Left kidney (tissue), 1 donor: ENCODE measurements at regions not wholly inside any gene's neighbourhood (a gene's known extent, or its start where the extent isn't known, plus 50 kb on each side); places are given as distances from the start of the nearest gene placed in this dataset.

ENCODE experiments used
- DNase-seq: peaks from one replicate; pipeline ENCODE4 v3.0.0-alpha.2; 2013

DNA sequence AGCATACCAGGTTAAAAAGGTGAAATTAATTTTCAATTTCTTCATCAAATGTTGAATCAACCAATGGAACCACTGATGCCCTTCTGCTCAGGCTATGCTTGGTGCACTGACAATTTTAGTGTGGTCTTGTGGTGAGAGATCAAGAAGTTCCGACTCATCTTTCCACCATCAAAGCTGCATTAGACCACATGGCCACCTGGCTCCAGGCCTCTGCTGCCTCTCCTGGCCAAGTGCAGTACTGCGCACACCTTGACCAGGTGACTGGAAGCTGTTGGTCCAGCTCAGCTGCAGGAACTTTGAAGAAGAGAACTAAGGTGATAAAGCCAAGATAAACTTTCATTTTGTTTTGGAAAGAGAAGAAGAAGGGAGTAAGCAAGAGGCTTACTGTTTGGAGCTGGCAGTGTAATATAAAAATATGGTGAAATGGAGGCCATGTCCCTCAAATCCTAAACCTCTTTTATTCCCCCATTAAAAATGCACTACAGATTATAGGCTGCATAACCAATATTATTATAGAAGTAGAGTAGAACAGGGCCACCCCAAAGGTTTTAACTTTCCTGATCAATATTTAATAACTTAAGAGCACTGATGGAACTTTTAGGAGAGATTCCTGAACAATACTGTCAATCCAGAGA, 315.5 kb upstream of the C9orf72 start:
- no peak for DNase-seq

DNA sequence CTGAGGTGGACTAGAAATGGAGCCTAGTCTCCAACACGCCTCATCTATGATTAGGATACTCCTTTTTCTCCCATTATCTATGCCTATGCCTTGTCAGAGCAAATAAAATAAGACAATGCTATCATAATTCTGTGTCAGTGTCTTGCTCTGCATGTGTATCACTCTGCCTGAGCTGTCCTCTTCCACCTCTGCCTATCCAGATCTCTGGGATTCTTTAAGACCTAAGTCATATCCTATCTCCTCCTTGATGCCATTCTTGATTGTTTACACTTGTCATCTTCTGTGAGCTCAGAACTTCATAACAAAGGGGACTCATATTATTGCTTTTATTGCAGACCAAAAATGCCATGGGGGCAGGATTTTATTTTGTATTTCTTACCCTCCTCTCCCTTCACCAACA, 351.2 kb upstream of the C9orf72 start:
- no peak for DNase-seq

DNA sequence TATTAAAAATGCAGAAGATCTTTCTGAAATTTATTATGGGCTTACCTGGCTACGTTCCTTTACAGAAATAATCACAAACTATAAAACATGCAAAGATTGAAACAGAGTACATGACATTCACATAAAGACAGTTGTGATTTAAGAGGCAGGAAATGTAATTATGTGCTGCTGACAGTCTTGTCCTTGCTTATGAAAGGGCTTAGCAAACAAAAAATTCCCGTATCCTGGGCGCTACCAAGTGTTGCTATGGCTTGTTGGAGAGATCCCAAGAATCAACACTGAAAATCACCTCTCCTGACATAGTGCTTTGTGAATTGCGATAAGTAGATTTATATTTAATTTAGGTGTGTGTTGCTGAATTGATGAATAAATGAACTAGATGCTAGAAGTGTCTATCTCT, 352.5 kb upstream of the C9orf72 start:
- DNase-seq: no peak

DNA sequence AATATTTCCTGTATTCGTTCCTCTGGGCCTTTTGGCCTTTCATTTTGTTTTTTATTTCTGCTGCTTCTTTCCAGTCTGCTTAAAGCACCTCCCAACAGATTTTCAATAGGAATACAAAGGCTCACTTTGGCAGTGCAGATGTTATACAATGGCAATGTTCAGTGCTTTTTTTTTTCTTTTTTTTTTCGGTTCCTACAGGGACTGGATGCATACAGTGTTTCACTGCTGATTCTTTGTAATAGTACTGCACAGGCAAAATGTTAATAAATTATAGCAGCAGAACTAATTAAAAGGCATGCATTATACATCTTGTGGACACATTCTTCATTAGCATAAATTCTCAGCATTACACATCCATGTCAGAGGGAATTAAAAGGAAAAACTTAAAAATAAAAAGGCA, 356.6 kb upstream of the C9orf72 start:
- DNase-seq: no peak

DNA sequence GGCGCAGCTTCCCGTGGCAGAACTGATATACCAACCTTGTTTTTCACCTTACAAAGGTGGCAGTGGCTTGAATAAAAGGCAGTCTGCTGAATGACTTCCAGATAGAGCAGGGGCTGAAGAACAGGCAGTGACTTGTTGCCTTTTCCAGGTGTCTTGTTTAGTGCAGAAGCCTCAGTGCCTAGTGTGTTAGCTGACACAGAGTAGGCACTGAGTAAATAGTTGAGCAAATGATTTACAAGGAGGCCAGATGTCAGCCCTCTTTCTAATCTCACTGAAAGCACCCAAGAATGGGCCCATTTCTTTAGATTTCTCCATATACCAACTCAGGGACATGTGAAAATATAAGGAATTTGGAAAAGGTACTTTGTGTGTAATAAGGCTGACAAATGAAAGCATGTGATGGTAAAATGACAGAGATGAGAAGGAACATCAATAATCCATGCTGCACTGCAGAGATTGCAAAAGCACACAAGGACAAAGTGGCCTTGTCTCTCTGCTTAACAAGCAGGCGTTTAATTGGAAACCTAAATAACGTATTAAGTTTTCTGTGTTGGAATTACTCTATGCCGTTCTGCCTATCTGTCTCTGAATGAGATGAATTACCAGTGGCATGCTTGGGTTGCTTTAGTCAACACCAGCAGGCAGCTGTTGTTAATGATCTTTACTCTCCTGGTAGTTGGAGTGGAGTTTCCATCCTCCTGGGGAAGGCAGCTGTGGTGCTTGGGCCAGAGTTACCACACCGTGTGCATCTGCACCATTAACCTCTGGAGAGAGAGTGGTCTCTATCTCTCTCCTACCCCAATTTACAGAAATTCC, 360.1 kb upstream of the C9orf72 start:
- DNase-seq: peak; percentile 28

DNA sequence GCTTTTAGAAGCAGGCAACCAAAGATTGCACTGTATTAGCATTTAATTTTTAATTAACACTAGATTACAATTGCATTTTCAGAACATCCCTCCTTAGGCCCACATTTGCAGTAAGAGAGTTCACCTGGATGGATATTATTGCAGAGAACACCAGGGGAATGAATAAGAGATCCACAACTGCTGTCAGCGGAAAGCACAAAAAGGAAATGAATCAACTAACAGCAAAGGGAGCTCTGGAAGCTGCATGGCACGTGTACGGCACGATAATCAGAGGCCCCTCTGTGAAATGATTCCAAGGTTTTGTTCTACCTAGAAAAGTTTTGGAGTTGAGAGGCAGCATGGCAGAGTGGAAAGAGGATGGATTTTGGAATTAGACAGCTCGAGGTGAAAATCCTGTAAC, 361.2 kb upstream of the C9orf72 start:
- no peak for DNase-seq

DNA sequence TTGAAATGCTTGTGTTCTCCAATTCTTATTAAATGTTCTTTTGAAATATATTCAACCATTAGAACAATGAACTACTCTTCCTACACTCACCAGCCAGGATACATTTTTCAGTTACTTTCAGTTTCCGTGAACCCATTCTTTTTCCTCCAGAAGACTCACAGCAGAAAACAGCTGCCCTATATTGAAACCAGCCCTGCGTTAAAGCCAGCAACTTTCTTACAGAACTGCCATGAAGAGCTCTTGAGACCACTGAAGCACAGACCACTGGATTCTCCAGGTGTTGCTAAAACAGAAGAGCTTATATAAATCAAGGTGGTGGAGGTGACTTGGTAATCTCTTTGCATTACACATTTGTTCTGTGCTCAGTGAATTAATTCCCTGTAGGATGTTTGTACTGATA, 365.9 kb upstream of the C9orf72 start:
- no peak for DNase-seq

DNA sequence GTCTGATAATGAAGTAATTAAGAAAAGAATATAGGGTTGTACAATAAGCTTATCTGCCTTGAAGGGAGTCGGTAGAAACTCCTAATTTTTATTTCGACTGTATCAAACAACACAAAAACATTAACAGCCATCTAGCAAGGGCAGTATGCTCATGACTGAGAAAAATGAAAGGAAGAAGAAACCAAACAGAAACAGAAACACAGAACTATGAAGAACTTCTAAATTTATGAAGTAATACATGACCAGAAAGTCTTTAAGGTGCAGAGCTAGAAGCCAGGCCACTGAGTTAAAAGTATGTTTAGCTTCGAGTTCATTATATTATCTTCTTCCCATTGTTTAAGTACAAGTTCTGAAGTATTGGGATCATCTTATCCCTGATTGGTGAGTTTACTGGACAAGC, 367.3 kb upstream of the C9orf72 start:
- DNase-seq: no peak

DNA sequence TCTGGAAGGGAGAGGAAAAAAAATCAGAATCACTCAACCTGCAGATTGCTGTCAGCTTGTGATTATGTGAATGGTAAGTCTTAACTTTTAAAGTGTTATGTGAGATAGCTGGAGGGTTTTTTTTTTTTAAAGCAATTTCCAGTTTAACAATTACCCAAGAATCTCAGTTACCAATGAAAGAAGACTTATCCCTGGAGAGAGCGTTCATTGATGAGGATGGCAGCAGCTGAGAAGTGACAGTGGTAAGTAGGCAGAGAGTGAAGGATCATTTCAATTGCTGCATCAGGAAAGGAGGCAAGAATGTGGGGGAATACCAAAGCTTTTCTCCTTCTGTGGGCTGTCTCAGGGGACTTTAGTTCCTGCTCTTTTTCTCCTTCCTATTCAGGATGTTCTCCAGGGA, 370.2 kb upstream of the C9orf72 start:
- DNase-seq: no peak

DNA sequence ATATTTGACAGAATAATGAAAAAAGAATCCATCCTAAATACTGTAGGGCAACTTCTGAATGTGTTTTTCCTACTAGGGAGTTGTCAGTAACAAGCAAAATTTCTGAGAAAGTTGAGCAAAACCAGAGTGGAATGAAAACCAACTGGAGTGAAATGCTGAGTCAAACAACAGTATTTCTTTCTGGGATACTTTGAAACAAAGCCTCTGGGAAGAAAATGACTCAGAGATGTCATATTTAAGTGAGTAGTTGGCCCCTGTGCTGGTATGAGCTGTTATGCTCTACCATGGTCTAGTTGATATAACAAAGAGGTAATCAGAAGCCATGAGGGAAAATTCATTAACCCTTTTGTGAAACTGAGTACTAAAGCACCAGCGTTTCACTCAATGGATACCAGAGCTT, 372.1 kb upstream of the C9orf72 start:
- DNase-seq: no peak

DNA sequence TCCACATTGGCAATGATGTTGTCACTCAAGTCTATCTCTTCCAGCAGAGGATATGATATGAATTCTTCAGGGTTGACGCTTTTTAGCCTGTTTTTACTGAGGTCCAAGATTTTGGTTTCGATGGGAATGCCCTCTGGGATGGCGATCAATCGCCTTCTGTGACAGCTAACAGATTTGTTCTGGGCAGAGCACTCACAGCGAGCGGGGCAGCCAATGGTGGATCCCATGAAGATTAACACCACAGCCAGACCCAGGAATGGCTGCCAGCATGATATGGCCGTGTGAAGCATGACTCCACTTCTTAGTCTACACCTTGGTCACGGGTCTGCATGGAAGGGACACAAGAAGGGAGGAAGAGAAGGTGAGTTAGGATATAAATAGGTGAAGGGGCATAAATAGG, 377.1 kb upstream of the C9orf72 start:
- no peak for DNase-seq

DNA sequence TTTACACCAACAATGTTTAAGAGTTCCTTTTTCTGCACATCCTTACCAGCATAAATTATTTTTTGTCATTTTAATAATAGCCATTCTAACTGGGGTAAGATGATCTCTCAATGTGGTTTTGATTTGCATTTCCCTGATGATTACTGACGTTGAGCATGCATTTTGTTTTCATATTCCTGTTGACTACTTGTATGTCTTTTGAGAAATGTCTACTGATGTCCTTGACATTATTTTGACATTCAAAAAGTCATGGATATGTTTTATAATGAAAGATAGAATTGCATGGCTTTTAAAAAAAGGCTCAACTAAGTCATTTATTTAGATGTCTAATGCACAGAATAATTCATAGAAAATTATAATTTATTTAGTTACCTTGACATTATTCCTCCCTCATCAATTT, 381.6 kb upstream of the C9orf72 start:
- DNase-seq: no peak

DNA sequence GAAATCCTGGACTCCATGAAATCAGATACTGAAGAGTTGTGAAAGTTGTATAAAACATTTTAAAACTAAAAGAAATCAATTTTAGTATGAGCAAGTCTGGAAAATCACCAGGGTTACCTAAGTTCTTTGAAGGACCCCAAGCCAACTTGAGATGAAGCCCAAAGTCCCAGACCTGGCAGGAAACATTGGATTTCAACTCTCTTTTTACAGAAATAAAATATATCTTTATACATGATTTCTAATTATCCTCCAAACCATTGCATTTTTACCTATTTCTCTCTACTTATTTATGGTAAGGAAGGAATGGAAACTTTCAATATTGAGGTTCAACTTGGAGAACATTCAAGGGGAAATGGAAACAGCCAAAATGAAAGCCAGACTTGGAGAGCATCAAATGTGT, 390.6 kb upstream of the C9orf72 start:
- DNase-seq: no peak

DNA sequence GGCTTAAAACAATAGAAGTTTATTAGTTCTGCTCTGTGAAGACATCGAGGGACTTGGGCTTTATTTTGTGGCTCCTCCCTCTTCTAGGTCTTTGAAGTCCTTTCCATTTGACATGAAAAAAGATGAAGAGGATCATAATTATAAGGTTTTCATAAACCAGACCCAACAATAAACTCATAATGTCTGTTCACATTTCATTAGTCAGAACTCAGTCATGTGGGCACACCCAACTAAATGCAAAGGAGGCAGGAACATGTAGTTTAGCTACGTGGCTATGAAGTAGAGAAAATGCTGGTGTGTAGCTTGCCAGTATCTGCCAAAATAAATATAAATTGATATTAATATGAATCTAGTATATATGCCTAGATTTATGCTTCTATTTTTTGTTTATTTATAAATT, 393.9 kb upstream of the C9orf72 start:
- no peak for DNase-seq

DNA sequence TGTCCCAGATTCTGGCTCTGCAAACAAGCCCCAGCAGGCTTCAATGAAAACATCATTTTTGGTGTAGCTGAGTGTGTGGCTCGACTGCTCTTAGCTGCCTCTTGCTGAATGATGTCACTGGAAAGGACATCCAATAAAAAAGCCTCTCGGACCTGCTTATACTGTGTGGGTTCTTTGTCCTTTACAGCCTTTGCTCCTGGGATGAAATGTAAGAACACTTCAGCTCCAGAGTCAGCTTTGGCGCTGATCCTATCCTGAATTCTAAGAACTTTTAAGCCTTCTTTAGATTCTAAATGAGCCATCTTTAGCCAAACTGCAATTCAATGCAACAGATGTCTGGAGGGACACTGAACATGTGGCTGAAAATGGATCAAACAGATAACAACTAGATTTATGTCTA, 404.6 kb upstream of the C9orf72 start:
- DNase-seq: no peak

DNA sequence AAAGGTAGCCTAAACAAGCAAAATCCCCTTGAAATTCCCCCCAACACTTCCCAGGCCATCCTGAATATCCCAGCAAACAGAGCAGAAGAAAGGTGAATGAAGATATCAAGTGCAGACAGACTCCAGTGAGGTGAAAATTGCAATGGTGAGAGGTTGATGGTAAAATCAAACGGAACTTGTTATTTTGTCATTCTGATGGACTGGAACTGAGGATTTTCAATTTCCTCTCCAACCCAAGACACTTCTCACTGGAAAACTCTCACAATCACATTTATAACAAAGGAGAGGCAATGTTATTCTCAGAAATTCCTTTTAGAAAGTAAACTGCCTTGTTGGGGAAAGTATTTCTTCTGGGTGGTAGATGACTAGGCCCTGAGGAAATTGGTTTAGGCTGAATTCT, 412.4 kb upstream of the C9orf72 start:
- DNase-seq: no peak

DNA sequence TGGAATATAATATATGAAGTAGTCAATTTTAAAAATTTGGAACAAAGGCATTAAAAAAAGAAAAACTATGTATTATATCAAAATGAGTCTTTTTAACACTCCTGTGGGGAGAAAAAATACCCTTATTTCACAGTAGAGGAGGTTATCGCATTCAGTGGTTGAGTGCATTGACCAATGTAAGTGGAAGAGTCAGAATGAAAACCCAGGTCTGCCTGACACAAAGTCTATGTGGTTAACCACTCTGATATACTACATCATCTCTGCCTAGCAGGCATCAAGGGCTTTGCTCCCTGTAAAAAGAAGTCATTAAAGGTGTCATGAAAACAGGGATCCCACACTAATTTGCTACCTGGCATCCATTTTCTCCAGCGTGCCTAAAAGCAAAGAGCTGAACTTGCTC, 417.2 kb upstream of the C9orf72 start:
- no peak for DNase-seq

DNA sequence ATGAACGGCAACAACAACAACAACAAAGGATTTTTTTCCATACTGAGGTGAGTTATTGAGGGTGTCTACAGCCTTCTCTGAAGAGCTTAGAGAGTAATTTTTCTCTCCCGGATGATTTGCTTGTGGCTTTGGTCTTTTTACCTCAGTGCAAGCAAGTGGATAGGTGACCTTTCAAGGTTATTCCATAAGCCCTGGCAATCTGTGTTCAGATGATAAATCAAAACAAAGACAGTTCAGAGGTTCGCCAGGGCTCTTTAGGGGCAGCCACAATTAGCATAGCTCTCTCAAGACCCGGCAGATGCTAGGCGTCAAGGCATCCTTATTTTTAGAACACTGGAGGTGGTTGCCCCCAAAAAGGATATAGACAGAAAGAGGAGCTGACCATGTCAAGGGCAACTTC, 417.9 kb upstream of the C9orf72 start:
- DNase-seq: no peak

DNA sequence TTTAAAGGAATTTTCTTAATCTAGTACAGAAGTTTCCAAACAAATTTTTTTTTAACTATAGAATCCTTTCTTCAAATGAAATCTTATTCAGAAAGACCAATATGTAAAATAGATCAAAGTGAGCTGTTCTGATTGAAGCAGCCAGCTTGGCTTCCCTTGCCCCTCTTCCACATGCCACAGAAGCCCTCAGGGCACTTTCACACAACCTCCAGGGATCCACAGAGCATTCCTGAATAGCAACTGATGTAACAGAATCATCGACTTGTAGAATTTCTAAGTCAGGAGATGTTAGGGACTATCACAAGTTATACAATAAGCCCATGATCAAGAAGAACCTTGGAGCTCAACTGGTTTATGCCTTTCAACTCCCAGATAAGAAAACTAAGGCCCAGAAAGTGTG, 427.8 kb upstream of the C9orf72 start:
- no peak for DNase-seq

DNA sequence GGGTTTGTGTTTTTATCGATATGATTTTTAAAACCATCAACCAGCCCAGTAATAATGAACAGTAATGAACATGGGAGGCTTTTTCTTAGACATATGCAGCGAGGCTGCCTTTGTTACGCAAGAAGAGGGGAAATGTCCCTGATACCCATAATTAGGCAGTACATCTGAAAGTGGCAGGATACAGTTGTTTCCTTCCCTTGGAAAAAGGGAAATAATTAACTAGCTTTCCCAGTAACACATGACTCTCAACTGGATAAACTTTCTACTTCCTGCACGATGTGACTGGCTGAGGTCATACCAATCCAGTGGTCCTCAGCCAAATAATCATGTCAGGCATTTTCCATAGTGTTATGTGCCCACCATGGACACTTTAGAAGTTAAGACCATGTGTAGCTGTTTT, 431.6 kb upstream of the C9orf72 start:
- DNase-seq: no peak

DNA sequence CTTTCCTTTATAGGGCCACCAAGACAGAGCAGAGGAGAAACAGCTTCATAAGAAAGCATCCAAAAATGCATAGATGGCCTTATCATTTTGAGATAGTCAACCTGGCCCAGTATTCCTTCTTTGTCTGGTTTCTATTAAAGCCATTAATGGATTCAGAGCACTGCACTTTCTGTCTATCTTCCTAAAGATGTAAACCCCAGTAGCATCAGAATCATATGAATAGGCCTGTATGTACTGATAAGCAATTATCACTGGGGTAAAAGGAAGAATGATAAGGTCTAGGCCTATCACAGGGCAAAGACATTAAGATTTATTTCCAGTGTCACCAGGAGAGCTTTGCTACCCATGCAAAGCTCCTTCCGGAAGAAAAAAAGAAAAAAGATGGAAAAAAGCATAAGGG, 432.5 kb upstream of the C9orf72 start:
- DNase-seq: no peak

DNA sequence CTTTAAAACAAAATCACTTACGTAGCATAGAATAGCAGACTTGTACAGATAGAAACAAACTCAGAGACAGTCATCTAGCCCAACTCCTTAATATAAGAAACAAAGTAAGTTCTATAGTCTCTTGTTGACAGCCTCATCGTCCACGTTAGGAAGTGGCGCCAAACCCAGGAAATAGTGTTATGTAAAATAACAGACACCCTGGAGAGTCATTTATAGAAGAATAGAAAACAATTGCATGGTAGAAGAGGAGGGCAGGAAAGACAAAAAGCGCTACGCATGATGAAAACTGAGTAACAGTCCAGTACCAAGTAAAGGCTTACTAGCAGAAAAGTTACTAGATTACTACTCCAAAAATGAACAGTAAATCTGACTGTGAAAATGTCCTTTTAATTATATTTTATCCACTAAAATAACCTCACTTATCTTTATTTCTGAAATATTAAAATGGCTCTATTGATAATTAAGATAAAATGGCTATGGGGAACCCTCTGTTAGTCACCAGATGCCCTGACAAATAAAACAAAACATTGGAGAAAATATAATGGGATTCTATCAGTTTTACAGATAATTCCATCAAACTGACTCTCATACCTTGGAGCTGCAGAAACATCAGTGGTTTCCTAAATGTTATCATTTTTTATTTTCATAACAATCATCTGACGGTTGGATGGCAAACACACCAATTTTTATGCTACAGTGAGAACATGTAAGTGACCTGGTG, 434.0 kb upstream of the C9orf72 start:
- no peak for DNase-seq

DNA sequence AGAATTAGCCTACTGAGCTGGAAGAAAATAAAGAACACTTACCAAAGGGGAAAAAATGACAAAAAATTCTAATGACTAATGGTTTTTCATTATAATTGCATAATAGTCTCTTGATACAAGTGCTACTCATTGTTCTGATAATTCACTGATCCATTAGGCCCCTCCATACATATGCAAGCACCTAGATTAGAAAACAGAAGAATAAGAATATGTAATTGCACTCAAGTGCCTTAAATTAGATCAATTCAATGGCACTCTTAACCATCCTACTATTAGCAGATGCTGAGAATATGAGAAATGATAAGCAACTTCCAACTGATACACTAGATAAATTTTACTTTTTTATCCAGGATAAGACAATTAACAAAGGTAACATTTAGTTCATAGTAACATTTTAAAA, 440.9 kb upstream of the C9orf72 start:
- DNase-seq: no peak

DNA sequence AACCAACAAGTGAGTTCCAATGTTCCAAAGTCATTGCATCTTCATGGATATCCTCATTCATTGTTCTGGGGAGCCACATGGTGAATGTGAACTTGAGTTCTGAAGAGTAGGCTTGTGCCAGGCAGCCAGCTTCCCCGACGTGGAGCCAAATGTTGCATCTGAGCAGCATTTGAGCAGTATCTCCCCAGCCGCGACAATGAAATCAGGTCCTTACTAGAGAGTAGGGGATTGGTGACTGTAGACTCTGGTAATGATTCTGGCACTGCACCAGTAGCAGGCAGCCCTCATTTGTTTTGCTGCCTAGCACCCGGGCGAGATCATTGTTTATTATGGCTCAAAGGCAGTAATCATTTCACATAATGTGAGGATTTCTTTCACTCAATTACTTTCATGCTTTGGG, 451.4 kb upstream of the C9orf72 start:
- DNase-seq: no peak
